Loucy (cell line): ENCODE measurements at regions not wholly inside any gene's neighbourhood (a gene's known extent, or its start where the extent isn't known, plus 50 kb on each side); places are given as distances from the start of the nearest gene placed in this dataset.

Experiments
- CTCF ChIP-seq: fragments of 200-600 bp; sonication (generic); conservative IDR thresholded peaks from 2 replicates; pipeline ENCODE4 v1.5.1; 2014; ENCODE audit warnings: mild to moderate bottlenecking, antibody characterized with exemption, low read length
- EZH2phosphoT487 ChIP-seq: fragments of 200-600 bp; IDR thresholded peaks from 2 replicates; pipeline ENCODE4 v1.6.1; 2018; ENCODE audit warnings: antibody characterized with exemption, mild to moderate bottlenecking, moderate library complexity, borderline replicate concordance

GRCh38 chr2:146741260-146741659 is 1103.6 kb upstream of the ACVR2A start:
- TF ChIP-seq CTCF, result no peak
- no peak for TF ChIP-seq EZH2phosphoT487
